H1 (cell line): ENCODE measurements at regions not wholly inside any gene's neighbourhood (a gene's known extent, or its start where the extent isn't known, plus 50 kb on each side); places are given as distances from the start of the nearest gene placed in this dataset.

Source experiments
- CTCF ChIA-PET: fragments of 300-600 bp; sonication (Branson Sonifier 250); formaldehyde crosslinking; loops from one replicate; lab custom pipeline; 2021; ENCODE audit not compliant: partially characterized antibody; lab: Charles Lee
- POLR2A ChIA-PET: fragments of 300-600 bp; sonication (Branson Sonifier 250); formaldehyde crosslinking; loops from one replicate; lab custom pipeline; 2021; ENCODE audit warnings: inconsistent platforms; ENCODE audit not compliant: partially characterized antibody; lab: Charles Lee
- DNase-seq, 2 experiments: peaks; one replicate each; pipeline versions ENCODE4 v3.0.0 to v3.0.0-alpha.2; 2010 to 2022; ENCODE audit warnings: low spot score in 2 of 2, low read depth in 1 of 2, mixed read lengths in 1 of 2
- FAIRE-seq: peaks from 2 replicates; lab custom pipeline; 2011; peaks lifted over from hg19 to GRCh38; lab: Jason Lieb, UNC
- H2AFZ ChIP-seq: 2 replicates; pipeline ENCODE4 v1.8.1; 2012; ENCODE audit warnings: low read length, inconsistent platforms
- H2AK5ac ChIP-seq: 2 replicates; pipeline ENCODE4 v1.6.1; 2013; ENCODE audit warnings: low read depth, low read length
- H2BK120ac ChIP-seq: replicated peaks from 2 replicates; pipeline ENCODE3; 2013; ENCODE audit warnings: low read depth, low read length, inconsistent platforms
- H2BK12ac ChIP-seq: 2 replicates; pipeline ENCODE4 v1.6.1; 2013; ENCODE audit warnings: low read depth, low read length
- H2BK15ac ChIP-seq: 2 replicates; pipeline ENCODE4 v1.6.1; 2013; ENCODE audit warnings: low read length
- H2BK20ac ChIP-seq: 2 replicates; pipeline ENCODE4 v1.6.1; 2013; ENCODE audit warnings: low read length
- H2BK5ac ChIP-seq: 2 replicates; pipeline ENCODE4 v1.6.1; 2013; ENCODE audit warnings: low read depth, low read length
- H3K14ac ChIP-seq: 2 replicates; pipeline ENCODE4 v1.6.1; 2013; ENCODE audit warnings: inconsistent platforms; ENCODE audit not compliant: insufficient read length
- H3K18ac ChIP-seq: 2 replicates; pipeline ENCODE4 v1.6.1; 2013; ENCODE audit warnings: low read length; ENCODE audit errors: extremely low read depth
- H3K23ac ChIP-seq: 2 replicates; pipeline ENCODE4 v1.6.1; 2013; ENCODE audit warnings: inconsistent platforms; ENCODE audit not compliant: insufficient read length
- H3K23me2 ChIP-seq: 2 replicates; pipeline ENCODE4 v1.6.1; 2013; ENCODE audit warnings: low read depth, low read length
- H3K27ac ChIP-seq: 2 replicates; pipeline ENCODE4 v1.6.1; 2011; ENCODE audit warnings: low read depth, low read length, inconsistent platforms
- H3K27me3 ChIP-seq, 4 experiments: replicated peaks in 1 of 4; 1 replicate in 1 of 4; 2 replicates in 3 of 4; pipeline versions ENCODE4 v1.6.1 to v1.8.1; 2011 to 2013; ENCODE audit warnings: low read length in 3 of 4, mild to moderate bottlenecking in 3 of 4, inconsistent platforms in 2 of 4, mixed read lengths in 2 of 4, moderate library complexity in 1 of 4; ENCODE audit not compliant: control insufficient read depth in 3 of 4, insufficient read depth in 3 of 4; ENCODE audit errors: extremely low read depth in 1 of 4
- H3K36me3 ChIP-seq, 4 experiments: 2 replicates each; pipeline versions ENCODE4 v1.6.1 to v1.8.1; 2011 to 2013; ENCODE audit warnings: mild to moderate bottlenecking in 4 of 4, low read length in 3 of 4, moderate library complexity in 2 of 4, control low read depth in 1 of 4, inconsistent platforms in 1 of 4; ENCODE audit not compliant: insufficient read depth in 4 of 4, control insufficient read depth in 2 of 4
- H3K4ac ChIP-seq: replicated peaks from 2 replicates; pipeline ENCODE3; 2013; ENCODE audit warnings: low read length, low read depth, mixed read lengths, inconsistent platforms; ENCODE audit not compliant: insufficient read length
- H3K4me1 ChIP-seq, 4 experiments: replicated peaks in 1 of 4; 1 replicate in 1 of 4; 2 replicates in 3 of 4; pipeline versions ENCODE4 v1.6.1 to v1.8.1; 2011 to 2013; ENCODE audit warnings: low read length in 3 of 4, inconsistent platforms in 2 of 4, mixed read lengths in 1 of 4; ENCODE audit not compliant: insufficient read depth in 4 of 4, control insufficient read depth in 3 of 4
- H3K4me2 ChIP-seq, 2 experiments: 2 replicates each; pipeline versions ENCODE4 v1.6.1 to v1.8.1; 2011 to 2013; ENCODE audit warnings: low read depth in 2 of 2, low read length in 2 of 2, control low read depth in 1 of 2, inconsistent platforms in 1 of 2, mild to moderate bottlenecking in 1 of 2; ENCODE audit not compliant: insufficient read depth in 1 of 2
- H3K4me3 ChIP-seq, 4 experiments: fragments of 200-600, 300-600 bp in 1 of 4; sonication (generic), shearing (Covaris generic), sonication (Bioruptor Twin) in 1 of 4; 2 replicates each; pipeline versions ENCODE4 v1.5.1 to v1.8.1; 2011 to 2016; ENCODE audit warnings: low read length in 4 of 4, low read depth in 3 of 4, control low read depth in 2 of 4, inconsistent platforms in 2 of 4, mild to moderate bottlenecking in 2 of 4, mixed read lengths in 1 of 4, moderate library complexity in 1 of 4; ENCODE audit not compliant: insufficient read depth in 2 of 4; ENCODE audit errors: extremely low read depth in 1 of 4
- H3K56ac ChIP-seq: replicated peaks from 2 replicates; pipeline ENCODE3; 2013; ENCODE audit warnings: low read depth, mild to moderate bottlenecking, mixed read lengths, low read length, inconsistent platforms; ENCODE audit not compliant: insufficient read length
- H3K79me1 ChIP-seq: 2 replicates; pipeline ENCODE4 v1.6.1; 2013; ENCODE audit warnings: low read depth, low read length, control low read depth
- H3K79me2 ChIP-seq, 2 experiments: 2 replicates each; pipeline versions ENCODE4 v1.6.1 to v1.8.1; 2012 to 2013; ENCODE audit warnings: low read length in 2 of 2, mild to moderate bottlenecking in 2 of 2, inconsistent platforms in 1 of 2; ENCODE audit not compliant: insufficient read depth in 2 of 2, control insufficient read depth in 1 of 2
- H3K9ac ChIP-seq, 4 experiments: replicated peaks in 1 of 4; 1 replicate in 1 of 4; 2 replicates in 3 of 4; pipeline versions ENCODE4 v1.6.1 to v1.8.1; 2011 to 2013; ENCODE audit warnings: low read depth in 3 of 4, low read length in 3 of 4, control low read depth in 2 of 4, mild to moderate bottlenecking in 2 of 4, moderate library complexity in 2 of 4, inconsistent platforms in 1 of 4; ENCODE audit errors: extremely low read depth in 1 of 4
- H3K9me3 ChIP-seq, 2 experiments: 2 replicates each; pipeline versions ENCODE4 v1.6.1 to v1.8.1; 2012 to 2013; ENCODE audit warnings: mild to moderate bottlenecking in 2 of 2, moderate library complexity in 2 of 2, control low read depth in 1 of 2, inconsistent platforms in 1 of 2, low read depth in 1 of 2, low read length in 1 of 2, mixed read lengths in 1 of 2; ENCODE audit not compliant: insufficient read depth in 2 of 2
- H4K20me1 ChIP-seq, 2 experiments: replicated peaks in 1 of 2; 2 replicates each; pipeline versions ENCODE3 to v1.8.1; 2011 to 2013; ENCODE audit warnings: inconsistent platforms in 2 of 2, low read length in 2 of 2, mild to moderate bottlenecking in 1 of 2; ENCODE audit not compliant: insufficient read depth in 2 of 2, control insufficient read depth in 1 of 2
- H4K5ac ChIP-seq: 2 replicates; pipeline ENCODE4 v1.6.1; 2013; ENCODE audit warnings: low read length, low read depth, mixed read lengths, inconsistent platforms; ENCODE audit not compliant: insufficient read length
- H4K8ac ChIP-seq: 2 replicates; pipeline ENCODE4 v1.8.0; 2013; ENCODE audit warnings: mild to moderate bottlenecking, moderate library complexity, low read length, inconsistent platforms; ENCODE audit not compliant: insufficient read depth; ENCODE audit errors: extremely low read depth
- H4K91ac ChIP-seq: replicated peaks from 2 replicates; pipeline ENCODE3; 2013; ENCODE audit warnings: low read length, mixed read lengths, inconsistent platforms; ENCODE audit not compliant: insufficient read length
- BACH1 ChIP-seq: IDR thresholded peaks from 2 replicates; pipeline ENCODE4 v1.6.1; 2012; ENCODE audit warnings: low read length, improper control_type of control experiment
- BRCA1 ChIP-seq: IDR thresholded peaks from 2 replicates; pipeline ENCODE4 v1.6.1; 2012; ENCODE audit warnings: low read depth, low read length, improper control_type of control experiment
- CHD1 ChIP-seq: IDR thresholded peaks from 2 replicates; pipeline ENCODE4 v1.6.1; 2012; ENCODE audit warnings: low read depth, low read length, improper control_type of control experiment
- EP300 ChIP-seq, 2 experiments: IDR thresholded peaks; 1 replicate in 1 of 2; 2 replicates in 1 of 2; pipeline ENCODE4 v1.6.1; 2011 to 2012; ENCODE audit warnings: low read depth in 2 of 2, low read length in 2 of 2, mild to moderate bottlenecking in 2 of 2, borderline replicate concordance in 1 of 2, inconsistent platforms in 1 of 2, moderate library complexity in 1 of 2
- EZH2 ChIP-seq: fragments of 200-600 bp; sonication (generic); IDR thresholded peaks from 2 replicates; pipeline ENCODE4 v1.7.1; 2012; ENCODE audit warnings: low read depth, mild to moderate bottlenecking, moderate library complexity, low read length, inconsistent platforms; ENCODE audit not compliant: severe bottlenecking
- JUND ChIP-seq: IDR thresholded peaks from 2 replicates; pipeline ENCODE4 v1.6.1; 2011; ENCODE audit warnings: mild to moderate bottlenecking, improper control_type of control experiment, low read length
- KDM4A ChIP-seq: IDR thresholded peaks from one replicate; pipeline ENCODE4 v1.7.1; 2012; ENCODE audit warnings: low read depth, mild to moderate bottlenecking, moderate library complexity, low read length, inconsistent platforms; ENCODE audit not compliant: severe bottlenecking
- POLR2AphosphoS5 ChIP-seq: IDR thresholded peaks from 2 replicates; pipeline ENCODE4 v1.6.1; 2011; ENCODE audit warnings: low read depth, low read length
- RXRA ChIP-seq: IDR thresholded peaks from 2 replicates; pipeline ENCODE4 v1.6.1; 2011; ENCODE audit warnings: low read depth, mild to moderate bottlenecking, low read length, moderate library complexity; ENCODE audit not compliant: insufficient read depth
- SAP30 ChIP-seq: fragments of 300-600 bp; sonication (generic); IDR thresholded peaks from 2 replicates; pipeline ENCODE4 v1.7.1; 2012; ENCODE audit warnings: low read length, moderate library complexity, mild to moderate bottlenecking, inconsistent platforms; ENCODE audit not compliant: insufficient read depth, insufficient replicate concordance
- SIN3A ChIP-seq, 2 experiments: IDR thresholded peaks in 1 of 2; conservative IDR thresholded peaks in 1 of 2; 2 replicates each; pipeline ENCODE4 v1.6.1; 2011 to 2012; ENCODE audit warnings: low read length in 2 of 2, improper control_type of control experiment in 1 of 2, low read depth in 1 of 2, mild to moderate bottlenecking in 1 of 2
- SIX5 ChIP-seq: IDR thresholded peaks from 2 replicates; pipeline ENCODE4 v1.6.1; 2011; ENCODE audit warnings: mild to moderate bottlenecking, low read depth, low read length
- SRF ChIP-seq: IDR thresholded peaks from 2 replicates; pipeline ENCODE4 v1.6.1; 2011; ENCODE audit warnings: mild to moderate bottlenecking, low read depth, low read length, moderate library complexity
- TBP ChIP-seq: IDR thresholded peaks from 2 replicates; pipeline ENCODE4 v1.6.1; 2011; ENCODE audit warnings: low read depth, low read length, improper control_type of control experiment
- TEAD4 ChIP-seq: IDR thresholded peaks from 2 replicates; pipeline ENCODE4 v1.6.1; 2012; ENCODE audit warnings: low read depth, low read length, inconsistent platforms, mixed read lengths
- WGBS, 2 experiments: shearing (Covaris generic) in 1 of 2; methylation state at CpG; one replicate each; pipeline versions ENCODE4 v1.1.6 to v1.1.7; 2013 to 2015; ENCODE audit warnings: low lambda C conversion rate in 2 of 2, mixed read lengths in 2 of 2, inconsistent platforms in 1 of 2, low coverage in 1 of 2, missing lambda C conversion rate in 1 of 2; ENCODE audit not compliant: insufficient replicate concordance in 2 of 2, insufficient coverage in 1 of 2, insufficient read length in 1 of 2; ENCODE audit errors: extremely low coverage in 1 of 2, missing lambda C conversion rate in 1 of 2; 5-methylcytosine and 5-hydroxymethylcytosine counted together

DNA sequence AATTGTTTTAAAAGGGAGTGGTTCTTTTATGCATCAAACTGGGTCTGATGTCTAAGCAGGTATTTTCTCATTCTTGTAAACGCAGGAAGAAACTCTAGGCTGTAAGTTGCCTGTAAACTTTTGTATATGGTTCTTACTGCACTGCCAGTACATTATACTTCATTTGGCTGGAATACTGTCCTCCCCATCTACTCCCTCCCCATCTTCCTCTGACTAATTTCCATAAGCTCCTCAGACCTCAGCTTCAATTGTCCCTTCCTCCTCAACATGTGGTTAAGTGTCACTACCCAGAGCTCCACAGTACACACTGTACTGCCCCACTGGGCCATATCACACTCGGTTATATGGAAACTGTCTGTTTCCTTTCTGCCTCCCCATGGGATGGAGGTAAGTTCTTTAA is 161.4 kb upstream of the MDFIC start:
- Histone ChIP-seq H3K36me3 (no peaks in the 10 kb centered on the region), H3K4me3 (no peak overlapping the region), H3K79me1 (no peaks in the 10 kb centered on the region), H3K56ac (no peak overlapping the region), H3K4me2 (no peak overlapping the region), H2BK20ac (no peak overlapping the region), H4K20me1 (no peaks in the 10 kb centered on the region), H2BK15ac (no peak overlapping the region), H4K91ac (no peak overlapping the region), H3K79me2 (no peaks in the 10 kb centered on the region), H3K27ac (no peak overlapping the region), H2BK5ac (no peak overlapping the region), H2AK5ac (no peak overlapping the region), H2AFZ (no peak overlapping the region), H3K4me1 (no peaks in the 10 kb centered on the region), H2BK12ac (no peak overlapping the region), H3K14ac (no peak overlapping the region), H2BK120ac (no peak overlapping the region), H3K9me3 (no peaks in the 10 kb centered on the region), H3K18ac (no peak overlapping the region), H4K8ac (no peak overlapping the region), H3K27me3 (no peaks in the 10 kb centered on the region), H3K23ac (no peak overlapping the region), H4K5ac (no peak overlapping the region), H3K4ac (no peak overlapping the region), H3K23me2 (no peaks in the 10 kb centered on the region), H3K9ac (no peak overlapping the region)
- CTCF ChIA-PET = interaction anchor here (0.6 kb wide), 1 partner anchor 11 kb away, joined by 3 read pairs; no protein-coding TSS in a partner anchor
- 79% methylated on average over 2 of the region's 2 CpGs; no CpG with 5 or more reads in 1 of the 2 experiments for WGBS, 2 experiments
- DNase-seq (no peak), FAIRE-seq (no peak)
- no peak for TF ChIP-seq SRF
- TF ChIP-seq BACH1 = no peak
- TF ChIP-seq POLR2AphosphoS5 = no peak
- no peak for TF ChIP-seq SAP30
- TF ChIP-seq TEAD4 = no peak
- no peak for TF ChIP-seq CHD1
- TF ChIP-seq KDM4A = no peak
- no peak for TF ChIP-seq EZH2
- TF ChIP-seq EP300 (IDR thresholded peaks at IDR 0.05; ENCODE audit: borderline replicate concordance in 1 of 2, low read depth in 2 of 2, low read length in 2 of 2) = no peak
- no peak for TF ChIP-seq TBP
- TF ChIP-seq RXRA = no peak
- no peak for TF ChIP-seq BRCA1
- no peak for TF ChIP-seq SIN3A (conservative IDR thresholded peaks at IDR 0.05 in 1 of 2, IDR thresholded peaks at IDR 0.05 in 1 of 2; ENCODE audit: low read depth in 1 of 2, low read length in 2 of 2)
- TF ChIP-seq JUND = no peak
- no peak for TF ChIP-seq SIX5
- POLR2A ChIA-PET = interaction anchor here (0.6 kb wide), 1 partner anchor 242 kb away, joined by 5 read pairs; no protein-coding TSS in a partner anchor
